RWPE2 (cell line): ENCODE measurements at regions not wholly inside any gene's neighbourhood (a gene's known extent, or its start where the extent isn't known, plus 50 kb on each side); places are given as distances from the start of the nearest gene placed in this dataset.

Experiments used
- ATAC-seq: fragments of 200-7000 bp; cut with Tn5 transposase; 3 replicates; pipeline ENCODE4 v1.9.1; 2021; ENCODE audit warnings: low read depth
- DNase-seq: peaks from one replicate; pipeline ENCODE4 v3.0.0-alpha.2; 2020; ENCODE audit warnings: low spot score
- H3K27ac ChIP-seq: fragments of 450-650 bp; 2 replicates; pipeline ENCODE4 v1.5.1; 2017; ENCODE audit warnings: mild to moderate bottlenecking; ENCODE audit not compliant: poor library complexity, severe bottlenecking
- H3K27me3 ChIP-seq: fragments of 250-450 bp; sonication (Bioruptor Pico); 2 replicates; pipeline ENCODE4 v1.5.1; 2021; ENCODE audit warnings: mild to moderate bottlenecking, moderate library complexity; ENCODE audit not compliant: insufficient read depth, poor library complexity, severe bottlenecking
- H3K36me3 ChIP-seq: fragments of 250-450 bp; sonication (Bioruptor Pico); 2 replicates; pipeline ENCODE4 v1.5.1; 2020; ENCODE audit warnings: low read depth, mild to moderate bottlenecking, moderate library complexity
- H3K4me1 ChIP-seq: fragments of 250-450 bp; sonication (Bioruptor Pico); 2 replicates; pipeline ENCODE4 v1.5.1; 2021; ENCODE audit warnings: mild to moderate bottlenecking, moderate library complexity; ENCODE audit not compliant: insufficient read depth, poor library complexity, severe bottlenecking
- H3K4me3 ChIP-seq: fragments of 250-450 bp; sonication (Bioruptor Pico); 2 replicates; pipeline ENCODE4 v1.5.1; 2021; ENCODE audit warnings: mild to moderate bottlenecking, moderate library complexity; ENCODE audit not compliant: severe bottlenecking
- H3K9me3 ChIP-seq: fragments of 250-450 bp; sonication (Bioruptor Pico); 2 replicates; pipeline ENCODE4 v1.5.1; 2021; ENCODE audit warnings: mild to moderate bottlenecking, moderate library complexity; ENCODE audit not compliant: severe bottlenecking
- CTCF ChIP-seq: fragments of 450-650 bp; IDR thresholded peaks from one replicate; pipeline ENCODE4 v1.5.1; 2017; ENCODE audit warnings: mild to moderate bottlenecking, moderate library complexity; ENCODE audit not compliant: poor library complexity, severe bottlenecking

- no peaks in the 10 kb centered on the region for H3K9me3 ChIP-seq
Observed at GRCh38 chr7:28231176-28231575, 50.6 kb upstream of the JAZF1 start.

GRCh38 chr7:28236560-28236959, 56.0 kb upstream of the JAZF1 start:
- no peak for DNase-seq
- no peak overlapping the region for H3K4me3 ChIP-seq
- no peak overlapping the region for H3K27ac ChIP-seq
- no peaks in the 10 kb centered on the region for H3K27me3 ChIP-seq
- TF ChIP-seq CTCF = no peak
- H3K9me3 ChIP-seq = no peaks in the 10 kb centered on the region
- H3K36me3 ChIP-seq = no peaks in the 10 kb centered on the region
- ATAC-seq = no peak
- no peaks in the 10 kb centered on the region for H3K4me1 ChIP-seq

More at GRCh38 chr7:28231176-28231575, 50.6 kb upstream of the JAZF1 start:
- TF ChIP-seq CTCF = no peak
- Histone ChIP-seq H3K27me3 (peaks cover 4% of the 10 kb centered on the region), H3K4me1 (no peaks in the 10 kb centered on the region), H3K27ac (no peak overlapping the region), H3K36me3 (no peaks in the 10 kb centered on the region), H3K4me3 (no peak overlapping the region)
- DNase-seq (no peak), ATAC-seq (no peak)

- Histone ChIP-seq H3K9me3 (no peaks in the 10 kb centered on the region), H3K36me3 (no peaks in the 10 kb centered on the region), H3K27me3 (no peaks in the 10 kb centered on the region), H3K27ac (no peak overlapping the region), H3K4me3 (no peak overlapping the region), H3K4me1 (no peaks in the 10 kb centered on the region)
- no peak for TF ChIP-seq CTCF
- DNase-seq = no peak
- ATAC-seq = no peak
Observed at GRCh38 chr7:28237363-28237762, 56.8 kb upstream of the JAZF1 start.

GRCh38 chr7:28239823-28240204, 59.2 kb upstream of the JAZF1 start:
- DNase-seq = no peak
- no peak overlapping the region for H3K4me3 ChIP-seq
- ATAC-seq = no peak
- no peaks in the 10 kb centered on the region for H3K4me1 ChIP-seq
- TF ChIP-seq CTCF = no peak
- H3K27me3 ChIP-seq = no peaks in the 10 kb centered on the region
- no peak overlapping the region for H3K27ac ChIP-seq
- no peaks in the 10 kb centered on the region for H3K9me3 ChIP-seq
- H3K36me3 ChIP-seq = no peaks in the 10 kb centered on the region

GRCh38 chr7:28240481-28240880, 59.9 kb upstream of the JAZF1 start:
- H3K27ac ChIP-seq = no peak overlapping the region
- TF ChIP-seq CTCF = no peak
- H3K4me1 ChIP-seq = no peaks in the 10 kb centered on the region
- H3K36me3 ChIP-seq = no peaks in the 10 kb centered on the region
- DNase-seq (no peak), ATAC-seq (no peak)
- no peak overlapping the region for H3K4me3 ChIP-seq
- no peaks in the 10 kb centered on the region for H3K27me3 ChIP-seq
- H3K9me3 ChIP-seq = no peaks in the 10 kb centered on the region
